A549 (cell line): ENCODE measurements at regions not wholly inside any gene's neighbourhood (a gene's known extent, or its start where the extent isn't known, plus 50 kb on each side); places are given as distances from the start of the nearest gene placed in this dataset.

Experiments
- ATAC-seq, 2 experiments: fragments of 200-7000 bp in 1 of 2; fragments of >200 bp in 1 of 2; cut with Nextera tagmentation in 1 of 2; cut with Tn5 transposase in 1 of 2; 3 replicates each; pipeline versions ENCODE4 v1.8.0 to v1.9.1; 2018 to 2020; ENCODE audit warnings: mild to moderate bottlenecking in 1 of 2, moderate library complexity in 1 of 2
- CTCF ChIA-PET: fragments of 300-600 bp; sonication (Branson Sonifier 250); formaldehyde crosslinking; extraction: SDS; loops from one replicate; lab custom pipeline; 2021; ENCODE audit warnings: antibody characterized with exemption, inconsistent platforms; lab: Yijun Ruan, JAX
- POLR2A ChIA-PET: fragments of 350-600 bp; formaldehyde crosslinking; extraction: SDS; loops from one replicate; lab custom pipeline; 2021; ENCODE audit warnings: antibody characterized with exemption, inconsistent platforms; lab: Yijun Ruan, JAX
- DNase-seq, 2 experiments: peaks; one replicate each; pipeline versions ENCODE4 v3.0.0 to v3.0.0-alpha.2; 2011 to 2016; ENCODE audit warnings: low read depth in 1 of 2, low spot score in 1 of 2
- FAIRE-seq: peaks from 2 replicates; lab custom pipeline; 2011; peaks lifted over from hg19 to GRCh38; lab: Jason Lieb, UNC
- H3K27ac ChIP-seq, 2 experiments: fragments of >200 bp; sonication (Bioruptor Twin); formaldehyde crosslinking; 3 replicates each; pipeline ENCODE4 v1.5.1; 2016 to 2017
- H3K4me1 ChIP-seq: fragments of >200 bp; sonication (Bioruptor Twin); formaldehyde crosslinking; 3 replicates; pipeline ENCODE4 v1.6.1; 2016
- H3K4me2 ChIP-seq: fragments of >200 bp; sonication (Bioruptor Twin); formaldehyde crosslinking; 3 replicates; pipeline ENCODE4 v1.6.1; 2016
- H3K4me3 ChIP-seq: fragments of >200 bp; sonication (Bioruptor Twin); formaldehyde crosslinking; 3 replicates; pipeline ENCODE4 v1.5.1; 2016
- H3K9me3 ChIP-seq: fragments of >200 bp; sonication (Bioruptor Twin); formaldehyde crosslinking; 3 replicates; pipeline ENCODE4 v1.6.1; 2016
- CBX2 ChIP-seq: fragments of 200-600 bp; sonication (generic); IDR thresholded peaks from 2 replicates; pipeline ENCODE4 v1.6.1; 2016; ENCODE audit warnings: low read depth, mild to moderate bottlenecking, borderline replicate concordance
- CHD2 ChIP-seq: fragments of 150-350 bp; IDR thresholded peaks from 2 replicates; pipeline ENCODE4 v1.6.1; 2014; ENCODE audit warnings: low read length; ENCODE audit not compliant: partially characterized antibody
- ELK1 ChIP-seq: fragments of 150-350 bp; IDR thresholded peaks from 2 replicates; pipeline ENCODE4 v1.6.1; 2014; ENCODE audit warnings: low read depth, mild to moderate bottlenecking, low read length
- EP300 ChIP-seq, 2 experiments: fragments of >200 bp; sonication (Bioruptor Twin); formaldehyde crosslinking; IDR thresholded peaks; 2 replicates in 1 of 2; 3 replicates in 1 of 2; pipeline ENCODE4 v1.6.1; 2016 to 2017
- ESRRA ChIP-seq: fragments of 150-350 bp; IDR thresholded peaks from 2 replicates; pipeline ENCODE4 v1.6.1; 2014; ENCODE audit warnings: mild to moderate bottlenecking, low read length, borderline replicate concordance
- FOSL2 ChIP-seq, 2 experiments: fragments of 450-650 bp in 1 of 2; fragments of >200 bp in 1 of 2; sonication (Bioruptor Twin) in 1 of 2; formaldehyde crosslinking; IDR thresholded peaks; 2 replicates each; pipeline versions ENCODE4 v1.5.0 to v1.6.1; 2016 to 2020; ENCODE audit warnings: mild to moderate bottlenecking in 1 of 2, moderate library complexity in 1 of 2
- FOXS1 ChIP-seq: fragments of 250-450 bp; sonication (Bioruptor Pico); IDR thresholded peaks from 2 replicates; pipeline ENCODE4 v1.5.0; 2020; ENCODE audit warnings: mild to moderate bottlenecking, moderate library complexity
- HDAC2 ChIP-seq: fragments of 200-600 bp; sonication (generic); IDR thresholded peaks from 2 replicates; pipeline ENCODE4 v1.6.1; 2016
- HOXA7 ChIP-seq: fragments of 250-450 bp; sonication (Bioruptor Pico); IDR thresholded peaks from 2 replicates; pipeline ENCODE4 v1.5.0; 2020; ENCODE audit warnings: mild to moderate bottlenecking, moderate library complexity
- JUNB ChIP-seq: fragments of >200 bp; sonication (Bioruptor Twin); formaldehyde crosslinking; IDR thresholded peaks from 2 replicates; pipeline ENCODE4 v1.6.1; 2016
- KDM1A ChIP-seq: fragments of 200-600 bp; sonication (generic); IDR thresholded peaks from 2 replicates; pipeline ENCODE4 v1.6.1; 2016; ENCODE audit warnings: low read depth, mild to moderate bottlenecking
- NFE2L2 ChIP-seq: fragments of 150-350 bp; conservative IDR thresholded peaks from 2 replicates; pipeline ENCODE4 v1.6.1; 2014; ENCODE audit warnings: low read length
- PBX3 ChIP-seq: IDR thresholded peaks from 2 replicates; pipeline ENCODE4 v1.6.1; 2012
- PHF8 ChIP-seq: fragments of 200-600 bp; sonication (generic); IDR thresholded peaks from 2 replicates; pipeline ENCODE4 v1.6.1; 2016; ENCODE audit warnings: low read depth, mild to moderate bottlenecking, antibody characterized with exemption, moderate library complexity, borderline replicate concordance
- RCOR1 ChIP-seq: fragments of 150-350 bp; IDR thresholded peaks from 2 replicates; pipeline ENCODE4 v1.6.1; 2014; ENCODE audit warnings: antibody characterized with exemption, low read length, low read depth
- REST ChIP-seq: fragments of 200-600 bp; sonication (generic); IDR thresholded peaks from 2 replicates; pipeline ENCODE4 v1.6.1; 2016; ENCODE audit warnings: antibody characterized with exemption, mild to moderate bottlenecking, moderate library complexity
- RFX5 ChIP-seq: fragments of 450-650 bp; IDR thresholded peaks from 2 replicates; pipeline ENCODE4 v1.7.1; 2014; ENCODE audit warnings: antibody characterized with exemption, mild to moderate bottlenecking, moderate library complexity
- TFCP2L1 ChIP-seq: fragments of 250-450 bp; sonication (Bioruptor Pico); IDR thresholded peaks from 2 replicates; pipeline ENCODE4 v1.5.0; 2021; ENCODE audit warnings: mild to moderate bottlenecking
- ZFP36 ChIP-seq: fragments of 450-650 bp; IDR thresholded peaks from 2 replicates; pipeline ENCODE4 v1.6.1; 2014; ENCODE audit warnings: borderline replicate concordance; ENCODE audit not compliant: partially characterized antibody
- WGBS: methylation state at CpG from one replicate; pipeline ENCODE4 v1.1.6; 2017; ENCODE audit errors: missing lambda C conversion rate; 5-methylcytosine and 5-hydroxymethylcytosine counted together
- TF ChIP-seq, protein P1 (sequence below): fragments of >200 bp; sonication (Bioruptor Twin); formaldehyde crosslinking; IDR thresholded peaks from 3 replicates; pipeline ENCODE4 v1.5.1; 2016

DNA sequence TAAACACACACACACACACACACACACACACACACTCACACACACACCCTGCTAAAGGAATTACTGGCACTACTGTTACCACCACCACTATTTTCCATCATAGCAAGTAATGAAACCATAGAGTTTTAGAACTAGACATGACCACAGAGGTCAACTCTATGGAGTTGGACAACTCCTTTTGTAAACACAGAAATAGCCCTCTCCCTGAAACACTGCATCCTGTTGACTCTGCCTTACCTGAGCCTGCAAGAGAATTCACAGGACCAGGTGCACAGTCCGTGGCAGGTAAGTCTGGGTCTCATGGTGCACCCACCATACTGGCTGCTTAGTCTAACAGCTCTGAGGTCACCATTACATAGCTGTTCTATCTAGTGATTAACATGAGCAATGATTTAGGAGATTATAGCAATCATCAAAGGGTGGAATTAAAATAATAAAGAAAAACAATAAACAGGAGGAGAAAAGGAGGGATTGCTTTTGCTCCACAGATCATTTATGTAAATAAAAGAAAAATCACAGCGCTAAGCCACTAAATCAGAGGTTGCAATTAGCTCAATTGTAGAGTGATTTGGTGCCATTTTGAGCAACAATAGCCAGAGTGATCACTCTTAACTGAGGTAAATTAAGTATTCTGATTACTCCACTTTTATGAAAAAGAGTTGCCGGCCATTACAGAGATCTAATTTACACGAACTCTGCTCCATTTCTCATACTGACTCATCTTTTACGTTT, 340.0 kb upstream of the RASGEF1B start (continued):
- no peak for TF ChIP-seq ZFP36

DNA sequence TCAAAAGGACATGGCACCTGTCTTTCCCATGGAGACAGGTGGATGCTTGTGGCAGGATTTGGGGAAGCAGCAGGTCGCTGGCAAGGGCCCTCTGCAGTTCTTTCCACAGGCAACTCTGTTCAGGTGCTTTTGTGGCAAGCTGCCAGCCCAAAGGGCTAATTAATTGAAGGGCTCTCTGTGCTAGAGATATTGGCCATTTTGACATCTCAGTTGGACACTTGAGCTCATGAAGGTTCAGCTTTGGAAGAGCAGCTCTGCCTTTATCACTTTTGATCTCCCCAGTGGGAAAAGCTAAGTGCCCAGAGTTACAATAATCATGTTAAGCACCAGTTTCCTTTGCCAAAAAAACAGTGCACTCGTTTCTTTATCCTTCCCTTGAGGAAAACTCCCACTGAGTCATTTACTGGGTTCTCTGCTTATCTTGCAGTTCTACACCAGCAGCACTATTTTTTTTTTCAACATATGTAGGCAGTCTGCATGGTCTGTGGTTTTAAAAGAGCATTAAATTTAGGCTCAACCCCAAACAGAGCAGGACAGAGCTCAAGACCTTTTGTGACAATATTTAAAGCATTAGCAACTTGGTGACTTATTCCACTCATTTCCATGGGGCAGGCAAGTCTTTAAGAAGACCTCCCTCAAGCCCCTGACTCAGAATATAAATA, 336.4 kb upstream of the RASGEF1B start:
- TF ChIP-seq PHF8 (no peak), EP300 (IDR thresholded peaks at IDR 0.05) (no peak), HDAC2 (no peak), NFE2L2 (no peak), PBX3 (no peak), RCOR1 (no peak), KDM1A (no peak), ELK1 (no peak), FOXS1 (CRISPR knock-in tag) (no peak), TFCP2L1 (CRISPR knock-in tag) (no peak), HOXA7 (CRISPR knock-in tag) (no peak), JUNB (no peak), RFX5 (no peak), CBX2 (no peak), FOSL2 (IDR thresholded peaks at IDR 0.05) (no peak), FOSL2 (CRISPR knock-in tag; IDR thresholded peaks at IDR 0.05) (no peak), REST (no peak), ZFP36 (no peak), ESRRA (no peak), CHD2 (no peak)
- TF ChIP-seq, protein P1, sequence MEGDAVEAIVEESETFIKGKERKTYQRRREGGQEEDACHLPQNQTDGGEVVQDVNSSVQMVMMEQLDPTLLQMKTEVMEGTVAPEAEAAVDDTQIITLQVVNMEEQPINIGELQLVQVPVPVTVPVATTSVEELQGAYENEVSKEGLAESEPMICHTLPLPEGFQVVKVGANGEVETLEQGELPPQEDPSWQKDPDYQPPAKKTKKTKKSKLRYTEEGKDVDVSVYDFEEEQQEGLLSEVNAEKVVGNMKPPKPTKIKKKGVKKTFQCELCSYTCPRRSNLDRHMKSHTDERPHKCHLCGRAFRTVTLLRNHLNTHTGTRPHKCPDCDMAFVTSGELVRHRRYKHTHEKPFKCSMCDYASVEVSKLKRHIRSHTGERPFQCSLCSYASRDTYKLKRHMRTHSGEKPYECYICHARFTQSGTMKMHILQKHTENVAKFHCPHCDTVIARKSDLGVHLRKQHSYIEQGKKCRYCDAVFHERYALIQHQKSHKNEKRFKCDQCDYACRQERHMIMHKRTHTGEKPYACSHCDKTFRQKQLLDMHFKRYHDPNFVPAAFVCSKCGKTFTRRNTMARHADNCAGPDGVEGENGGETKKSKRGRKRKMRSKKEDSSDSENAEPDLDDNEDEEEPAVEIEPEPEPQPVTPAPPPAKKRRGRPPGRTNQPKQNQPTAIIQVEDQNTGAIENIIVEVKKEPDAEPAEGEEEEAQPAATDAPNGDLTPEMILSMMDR, result no peak
- Histone ChIP-seq H3K9me3 (no peaks in the 10 kb centered on the region), H3K4me3 (no peak overlapping the region), H3K4me2 (no peak overlapping the region), H3K27ac (no peak overlapping the region), H3K4me1 (no peaks in the 10 kb centered on the region)
- ChIA-PET POLR2A (no interaction called here), CTCF (no interaction called here)
- no peak for DNase-seq
- no peak for FAIRE-seq
- ATAC-seq, result no peak
- 2% methylated on average over 2 of the region's 2 CpGs for WGBS
